ENCODE measurements at regions not wholly inside any gene's neighbourhood (a gene's known extent, or its start where the extent isn't known, plus 50 kb on each side); places are given as distances from the start of the nearest gene placed in this dataset.
"Not testable (repeated sequence)": the region's sequence is repeated elsewhere in the genome, so short reads cannot be mapped to it uniquely, and the experiment has no call there.

- no peak overlapping the region for H3K4me3 ChIP-seq (ENCODE audit: low read depth, low read length)
- H3K36me3 ChIP-seq (ENCODE audit: control insufficient read depth, insufficient read depth, low read length) = no peaks in the 10 kb centered on the region
- no peaks in the 10 kb centered on the region for H3K27me3 ChIP-seq (ENCODE audit: control insufficient read depth, insufficient read depth, low read length)
- no peak overlapping the region for H3K9ac ChIP-seq (ENCODE audit: low read depth, low read length)
- H3K4me1 ChIP-seq (ENCODE audit: control insufficient read depth, insufficient read depth, low read length) = no peaks in the 10 kb centered on the region
- H3K9me3 ChIP-seq (ENCODE audit: control insufficient read depth, insufficient read depth, low read length) = no peaks in the 10 kb centered on the region
Measured at GRCh38 chr2:210917465-210917864, 361.1 kb downstream of the CPS1 start.

GRCh38 chr2:210919128-210919527 is 362.7 kb downstream of the CPS1 start:
- Histone ChIP-seq H3K9ac (ENCODE audit: low read depth, low read length) (no peak overlapping the region), H3K4me1 (ENCODE audit: control insufficient read depth, insufficient read depth, low read length) (no peaks in the 10 kb centered on the region), H3K4me3 (ENCODE audit: low read depth, low read length) (no peak overlapping the region), H3K36me3 (ENCODE audit: control insufficient read depth, insufficient read depth, low read length) (no peaks in the 10 kb centered on the region), H3K9me3 (ENCODE audit: control insufficient read depth, insufficient read depth, low read length) (no peaks in the 10 kb centered on the region), H3K27me3 (ENCODE audit: control insufficient read depth, insufficient read depth, low read length) (no peaks in the 10 kb centered on the region)

- no peak overlapping the region for H3K9ac ChIP-seq (ENCODE audit: low read depth, low read length)
- H3K27me3 ChIP-seq (ENCODE audit: control insufficient read depth, insufficient read depth, low read length) = no peaks in the 10 kb centered on the region
- no peaks in the 10 kb centered on the region for H3K4me1 ChIP-seq (ENCODE audit: control insufficient read depth, insufficient read depth, low read length)
- H3K36me3 ChIP-seq (ENCODE audit: control insufficient read depth, insufficient read depth, low read length) = no peaks in the 10 kb centered on the region
- H3K9me3 ChIP-seq (ENCODE audit: control insufficient read depth, insufficient read depth, low read length) = no peaks in the 10 kb centered on the region
- H3K4me3 ChIP-seq (ENCODE audit: low read depth, low read length) = no peak overlapping the region
Measured at GRCh38 chr2:210922419-210922818, 366.0 kb downstream of the CPS1 start.

- no peaks in the 10 kb centered on the region for H3K4me1 ChIP-seq (ENCODE audit: control insufficient read depth, insufficient read depth, low read length)
- H3K9me3 ChIP-seq (ENCODE audit: control insufficient read depth, insufficient read depth, low read length) = no peaks in the 10 kb centered on the region
- H3K27me3 ChIP-seq (ENCODE audit: control insufficient read depth, insufficient read depth, low read length) = no peaks in the 10 kb centered on the region
- H3K9ac ChIP-seq (ENCODE audit: low read depth, low read length) = no peak overlapping the region
- H3K36me3 ChIP-seq (ENCODE audit: control insufficient read depth, insufficient read depth, low read length) = no peaks in the 10 kb centered on the region
- no peak overlapping the region for H3K4me3 ChIP-seq (ENCODE audit: low read depth, low read length)
Measured at GRCh38 chr2:210928714-210929113, 372.3 kb downstream of the CPS1 start.

GRCh38 chr2:210938228-210938627 is 381.8 kb downstream of the CPS1 start:
- no peaks in the 10 kb centered on the region for H3K36me3 ChIP-seq (ENCODE audit: control insufficient read depth, insufficient read depth, low read length)
- no peak overlapping the region for H3K4me3 ChIP-seq (ENCODE audit: low read depth, low read length)
- H3K9ac ChIP-seq (ENCODE audit: low read depth, low read length) = no peak overlapping the region
- no peaks in the 10 kb centered on the region for H3K4me1 ChIP-seq (ENCODE audit: control insufficient read depth, insufficient read depth, low read length)
- no peaks in the 10 kb centered on the region for H3K9me3 ChIP-seq (ENCODE audit: control insufficient read depth, insufficient read depth, low read length)
- no peaks in the 10 kb centered on the region for H3K27me3 ChIP-seq (ENCODE audit: control insufficient read depth, insufficient read depth, low read length)

GRCh38 chr2:210946395-210946794 is 390.0 kb downstream of the CPS1 start:
- Histone ChIP-seq H3K4me3 (ENCODE audit: low read depth, low read length) (no peak overlapping the region), H3K9ac (ENCODE audit: low read depth, low read length) (no peak overlapping the region), H3K36me3 (ENCODE audit: control insufficient read depth, insufficient read depth, low read length) (no peaks in the 10 kb centered on the region), H3K27me3 (ENCODE audit: control insufficient read depth, insufficient read depth, low read length) (no peaks in the 10 kb centered on the region), H3K4me1 (ENCODE audit: control insufficient read depth, insufficient read depth, low read length) (no peaks in the 10 kb centered on the region), H3K9me3 (ENCODE audit: control insufficient read depth, insufficient read depth, low read length) (no peaks in the 10 kb centered on the region)

- H3K4me1 ChIP-seq (ENCODE audit: control insufficient read depth, insufficient read depth, low read length); H3K4me3 ChIP-seq (ENCODE audit: low read depth, low read length); H3K9ac ChIP-seq (ENCODE audit: low read depth, low read length); H3K27me3 ChIP-seq (ENCODE audit: control insufficient read depth, insufficient read depth, low read length); H3K36me3 ChIP-seq (ENCODE audit: control insufficient read depth, insufficient read depth, low read length); H3K9me3 ChIP-seq (ENCODE audit: control insufficient read depth, insufficient read depth, low read length): not testable (repeated sequence)
Measured at GRCh38 chr2:210950434-210951060, 394.1 kb downstream of the CPS1 start.

GRCh38 chr2:210954386-210954907 is 398.0 kb downstream of the CPS1 start:
- H3K27me3 ChIP-seq (ENCODE audit: control insufficient read depth, insufficient read depth, low read length) = no peaks in the 10 kb centered on the region
- H3K9me3 ChIP-seq (ENCODE audit: control insufficient read depth, insufficient read depth, low read length) = no peaks in the 10 kb centered on the region
- H3K4me1 ChIP-seq (ENCODE audit: control insufficient read depth, insufficient read depth, low read length) = no peaks in the 10 kb centered on the region
- H3K36me3 ChIP-seq (ENCODE audit: control insufficient read depth, insufficient read depth, low read length) = no peaks in the 10 kb centered on the region
- H3K9ac ChIP-seq (ENCODE audit: low read depth, low read length) = no peak overlapping the region
- H3K4me3 ChIP-seq (ENCODE audit: low read depth, low read length) = no peak overlapping the region

- H3K27me3 ChIP-seq (ENCODE audit: control insufficient read depth, insufficient read depth, low read length) = no peaks in the 10 kb centered on the region
- H3K4me3 ChIP-seq (ENCODE audit: low read depth, low read length) = no peak overlapping the region
- no peaks in the 10 kb centered on the region for H3K4me1 ChIP-seq (ENCODE audit: control insufficient read depth, insufficient read depth, low read length)
- H3K9ac ChIP-seq (ENCODE audit: low read depth, low read length) = no peak overlapping the region
- no peaks in the 10 kb centered on the region for H3K36me3 ChIP-seq (ENCODE audit: control insufficient read depth, insufficient read depth, low read length)
- no peaks in the 10 kb centered on the region for H3K9me3 ChIP-seq (ENCODE audit: control insufficient read depth, insufficient read depth, low read length)
Measured at GRCh38 chr2:210955591-210955990, 399.2 kb downstream of the CPS1 start.

GRCh38 chr2:210956101-210956500 is 399.7 kb downstream of the CPS1 start:
- Histone ChIP-seq H3K36me3 (ENCODE audit: control insufficient read depth, insufficient read depth, low read length) (no peaks in the 10 kb centered on the region), H3K4me1 (ENCODE audit: control insufficient read depth, insufficient read depth, low read length) (no peaks in the 10 kb centered on the region), H3K27me3 (ENCODE audit: control insufficient read depth, insufficient read depth, low read length) (no peaks in the 10 kb centered on the region), H3K4me3 (ENCODE audit: low read depth, low read length) (no peak overlapping the region), H3K9ac (ENCODE audit: low read depth, low read length) (no peak overlapping the region), H3K9me3 (ENCODE audit: control insufficient read depth, insufficient read depth, low read length) (no peaks in the 10 kb centered on the region)

GRCh38 chr2:210961249-210961648 is 404.9 kb downstream of the CPS1 start:
- Histone ChIP-seq H3K36me3 (ENCODE audit: control insufficient read depth, insufficient read depth, low read length) (no peaks in the 10 kb centered on the region), H3K27me3 (ENCODE audit: control insufficient read depth, insufficient read depth, low read length) (no peaks in the 10 kb centered on the region), H3K4me1 (ENCODE audit: control insufficient read depth, insufficient read depth, low read length) (no peaks in the 10 kb centered on the region), H3K9me3 (ENCODE audit: control insufficient read depth, insufficient read depth, low read length) (no peaks in the 10 kb centered on the region), H3K9ac (ENCODE audit: low read depth, low read length) (no peak overlapping the region), H3K4me3 (ENCODE audit: low read depth, low read length) (no peak overlapping the region)

- Histone ChIP-seq H3K27me3 (ENCODE audit: control insufficient read depth, insufficient read depth, low read length) (no peaks in the 10 kb centered on the region), H3K36me3 (ENCODE audit: control insufficient read depth, insufficient read depth, low read length) (no peaks in the 10 kb centered on the region), H3K4me3 (ENCODE audit: low read depth, low read length) (no peak overlapping the region), H3K4me1 (ENCODE audit: control insufficient read depth, insufficient read depth, low read length) (no peaks in the 10 kb centered on the region), H3K9me3 (ENCODE audit: control insufficient read depth, insufficient read depth, low read length) (no peaks in the 10 kb centered on the region), H3K9ac (ENCODE audit: low read depth, low read length) (no peak overlapping the region)
Measured at GRCh38 chr2:210963386-210963785, 407.0 kb downstream of the CPS1 start.

Measured in iPS-15b (cell line).